HG02763 (cell line): ENCODE measurements at regions not wholly inside any gene's neighbourhood (a gene's known extent, or its start where the extent isn't known, plus 50 kb on each side); places are given as distances from the start of the nearest gene placed in this dataset.
A peak's percentile ranks its signal among the peaks of the same experiment; 100 is the strongest.
"Not testable (repeated sequence)": the region's sequence is repeated elsewhere in the genome, so short reads cannot be mapped to it uniquely, and the experiment has no call there.

Experiments
- ATAC-seq: cut with Tn5 transposase; IDR thresholded peaks from one replicate; pipeline ENCODE4 v1.9.1; 2021; ENCODE audit warnings: mild to moderate bottlenecking, moderate library complexity; ENCODE audit not compliant: unreplicated experiment

GRCh38 chr6:115873901-115874300, 186.8 kb downstream of the FRK start:
- ATAC-seq = no peak

- no peak for ATAC-seq
Measured at GRCh38 chr6:115870464-115870863, 190.2 kb downstream of the FRK start.

- ATAC-seq = no peak
Measured at GRCh38 chr6:115865914-115866313, 194.8 kb downstream of the FRK start.

- no peak for ATAC-seq
Measured at GRCh38 chr6:115863211-115863610, 197.5 kb downstream of the FRK start.

- ATAC-seq = not testable (repeated sequence)
Measured at GRCh38 chr6:115861658-115862057, 199.0 kb downstream of the FRK start.

GRCh38 chr6:115859577-115859976, 201.1 kb downstream of the FRK start:
- ATAC-seq = not testable (repeated sequence)

GRCh38 chr6:115854866-115855665, 205.6 kb downstream of the FRK start:
- no peak for ATAC-seq

GRCh38 chr6:115847671-115848070, 213.0 kb downstream of the FRK start:
- ATAC-seq = no peak

- no peak for ATAC-seq
Measured at GRCh38 chr6:115843945-115844344, 216.7 kb downstream of the FRK start.

GRCh38 chr6:115842338-115842737, 218.4 kb downstream of the FRK start:
- no peak for ATAC-seq

GRCh38 chr6:115839583-115840181, 221.0 kb downstream of the FRK start:
- no peak for ATAC-seq

GRCh38 chr6:115838763-115839401, 221.8 kb downstream of the FRK start:
- peak; percentile 95 for ATAC-seq

GRCh38 chr6:115838216-115838615, 222.5 kb downstream of the FRK start:
- ATAC-seq = no peak

GRCh38 chr6:115836374-115836773, 224.3 kb downstream of the FRK start:
- ATAC-seq = not testable (repeated sequence)

GRCh38 chr6:115835314-115835713, 225.4 kb downstream of the FRK start:
- ATAC-seq = no peak

- ATAC-seq = not testable (repeated sequence)
Measured at GRCh38 chr6:115834542-115834941, 226.1 kb downstream of the FRK start.

- ATAC-seq = no peak
Measured at GRCh38 chr6:115832786-115833185, 227.9 kb downstream of the FRK start.

- ATAC-seq = no peak
Measured at GRCh38 chr6:115832186-115832585, 228.5 kb downstream of the FRK start.

- ATAC-seq = no peak
Measured at GRCh38 chr6:115830895-115831294, 229.8 kb downstream of the FRK start.

GRCh38 chr6:115821798-115822197, 238.9 kb downstream of the FRK start:
- no peak for ATAC-seq

GRCh38 chr6:115819506-115819905, 241.2 kb downstream of the FRK start:
- ATAC-seq = no peak

- ATAC-seq = no peak
Measured at GRCh38 chr6:115817161-115817560, 243.5 kb downstream of the FRK start.
